ENCODE measurements at regions not wholly inside any gene's neighbourhood (a gene's known extent, or its start where the extent isn't known, plus 50 kb on each side); places are given as distances from the start of the nearest gene placed in this dataset.

GRCh38 chr18:2423761-2424160 lies 147.5 kb downstream of the METTL4 start:
- Mint-ChIP-seq H3K4me1 (ENCODE audit: unreplicated experiment) (no peaks in the 10 kb centered on the region), H3K4me3 (no peak overlapping the region), H3K36me3 (no peaks in the 10 kb centered on the region), H3K27me3 (no peaks in the 10 kb centered on the region), H3K9me3 (no peaks in the 10 kb centered on the region), H3K27ac (no peak overlapping the region)
- no peak for DNase-seq (ENCODE audit: extremely low spot score, unreplicated experiment)
- TF ChIP-seq CTCF (conservative IDR thresholded peaks at IDR 0.05) = no peak

GRCh38 chr18:2424420-2424819 lies 146.9 kb downstream of the METTL4 start:
- Mint-ChIP-seq H3K4me3 (no peak overlapping the region), H3K36me3 (no peaks in the 10 kb centered on the region), H3K27me3 (no peaks in the 10 kb centered on the region), H3K9me3 (no peaks in the 10 kb centered on the region), H3K27ac (no peak overlapping the region), H3K4me1 (ENCODE audit: unreplicated experiment) (no peaks in the 10 kb centered on the region)
- TF ChIP-seq CTCF (conservative IDR thresholded peaks at IDR 0.05) = no peak
- DNase-seq (ENCODE audit: extremely low spot score, unreplicated experiment) = no peak

- no peak for DNase-seq (ENCODE audit: extremely low spot score, unreplicated experiment)
- Mint-ChIP-seq H3K36me3 (no peaks in the 10 kb centered on the region), H3K27me3 (no peaks in the 10 kb centered on the region), H3K4me1 (ENCODE audit: unreplicated experiment) (no peaks in the 10 kb centered on the region), H3K4me3 (no peak overlapping the region), H3K27ac (no peak overlapping the region), H3K9me3 (peaks cover 4% of the 10 kb centered on the region)
- TF ChIP-seq CTCF (conservative IDR thresholded peaks at IDR 0.05) = no peak
These were observed 145.6 kb downstream of the METTL4 start for GRCh38 chr18:2425426-2426317.

GRCh38 chr18:2430191-2430590 lies 141.1 kb downstream of the METTL4 start:
- no peak for TF ChIP-seq CTCF (conservative IDR thresholded peaks at IDR 0.05)
- Mint-ChIP-seq H3K36me3 (no peaks in the 10 kb centered on the region), H3K27ac (no peak overlapping the region), H3K9me3 (peaks cover 4% of the 10 kb centered on the region), H3K27me3 (no peaks in the 10 kb centered on the region), H3K4me3 (no peak overlapping the region), H3K4me1 (ENCODE audit: unreplicated experiment) (no peaks in the 10 kb centered on the region)
- no peak for DNase-seq (ENCODE audit: extremely low spot score, unreplicated experiment)

- no peak overlapping the region for H3K27ac Mint-ChIP-seq
- peaks cover 4% of the 10 kb centered on the region for H3K9me3 Mint-ChIP-seq
- no peak for DNase-seq (ENCODE audit: extremely low spot score, unreplicated experiment)
- no peaks in the 10 kb centered on the region for H3K36me3 Mint-ChIP-seq
- H3K4me3 Mint-ChIP-seq = no peak overlapping the region
- no peaks in the 10 kb centered on the region for H3K4me1 Mint-ChIP-seq (ENCODE audit: unreplicated experiment)
- TF ChIP-seq CTCF (conservative IDR thresholded peaks at IDR 0.05) = no peak
- no peaks in the 10 kb centered on the region for H3K27me3 Mint-ChIP-seq
These were observed 139.5 kb downstream of the METTL4 start for GRCh38 chr18:2431806-2432205.
